Neural progenitor cell (in vitro differentiated cells): ENCODE measurements at regions not wholly inside any gene's neighbourhood (a gene's known extent, or its start where the extent isn't known, plus 50 kb on each side); places are given as distances from the start of the nearest gene placed in this dataset.

Experiments
- DNase-seq: peaks from one replicate; pipeline ENCODE4 v3.0.0-alpha.2; 2016; ENCODE audit warnings: low spot score
- H2AFZ ChIP-seq: fragments of 200-600 bp; sonication (generic); replicated peaks from 2 replicates; pipeline ENCODE4 v1.6.1; 2016; ENCODE audit warnings: antibody characterized with exemption
- H3F3A ChIP-seq: fragments of 200-600 bp; sonication (generic); 2 replicates; pipeline ENCODE4 v1.6.1; 2016; ENCODE audit warnings: antibody characterized with exemption, low read depth
- H3K27ac ChIP-seq: fragments of 200-600 bp; sonication (generic); 2 replicates; pipeline ENCODE4 v1.5.1; 2016; ENCODE audit warnings: mild to moderate bottlenecking
- H3K27me3 ChIP-seq: fragments of 200-600 bp; sonication (generic); 2 replicates; pipeline ENCODE4 v1.6.1; 2016; ENCODE audit warnings: mild to moderate bottlenecking, moderate library complexity
- H3K36me3 ChIP-seq: fragments of 200-600 bp; sonication (generic); 2 replicates; pipeline ENCODE4 v1.5.1; 2016
- H3K4me1 ChIP-seq: fragments of 200-600 bp; sonication (generic); 2 replicates; pipeline ENCODE4 v1.6.1; 2016; ENCODE audit warnings: mixed run types
- H3K4me2 ChIP-seq: fragments of 200-600 bp; sonication (generic); 2 replicates; pipeline ENCODE4 v1.6.1; 2016
- H3K4me3 ChIP-seq: fragments of 200-600 bp; sonication (generic); 2 replicates; pipeline ENCODE4 v1.5.1; 2016
- H3K79me2 ChIP-seq: fragments of 200-600 bp; sonication (generic); 2 replicates; pipeline ENCODE4 v1.6.1; 2016; ENCODE audit warnings: low read depth
- H3K9ac ChIP-seq: fragments of 200-600 bp; sonication (generic); 2 replicates; pipeline ENCODE4 v1.6.1; 2016
- H3K9me3 ChIP-seq: fragments of 200-600 bp; sonication (generic); 2 replicates; pipeline ENCODE4 v1.5.1; 2016; ENCODE audit warnings: low read depth
- H4K20me1 ChIP-seq: fragments of 200-600 bp; sonication (generic); 2 replicates; pipeline ENCODE4 v1.6.1; 2016; ENCODE audit warnings: low read depth
- H3K27ac Mint-ChIP-seq: 3 replicates; pipeline ENCODE4 v1.8.0; 2021; ENCODE audit warnings: mixed read lengths
- H3K27me3 Mint-ChIP-seq: 2 replicates; pipeline ENCODE4 v1.8.0; 2022; ENCODE audit warnings: low read depth, mild to moderate bottlenecking, inconsistent platforms, moderate library complexity, mixed read lengths; ENCODE audit not compliant: insufficient read depth
- H3K36me3 Mint-ChIP-seq: 3 replicates; pipeline ENCODE4 v1.8.0; 2021; ENCODE audit warnings: mixed read lengths
- H3K4me1 Mint-ChIP-seq: 3 replicates; pipeline ENCODE4 v1.8.0; 2021; ENCODE audit warnings: mixed read lengths
- H3K4me3 Mint-ChIP-seq: 3 replicates; pipeline ENCODE4 v1.8.0; 2021; ENCODE audit warnings: mild to moderate bottlenecking, moderate library complexity, mixed read lengths
- H3K9me3 Mint-ChIP-seq: 3 replicates; pipeline ENCODE4 v1.8.0; 2020; ENCODE audit warnings: mixed read lengths
- CTCF ChIP-seq: fragments of 200-600 bp; sonication (generic); IDR thresholded peaks from 2 replicates; pipeline ENCODE4 v1.5.1; 2017; ENCODE audit warnings: antibody characterized with exemption, mild to moderate bottlenecking
- EZH2 ChIP-seq: fragments of 200-600 bp; sonication (generic); IDR thresholded peaks from 2 replicates; pipeline ENCODE4 v1.6.1; 2017; ENCODE audit warnings: antibody characterized with exemption, mild to moderate bottlenecking, moderate library complexity
- EZH2phosphoT487 ChIP-seq: fragments of 200-600 bp; sonication (generic); IDR thresholded peaks from 2 replicates; pipeline ENCODE4 v1.6.1; 2017; ENCODE audit warnings: antibody characterized with exemption

DNA sequence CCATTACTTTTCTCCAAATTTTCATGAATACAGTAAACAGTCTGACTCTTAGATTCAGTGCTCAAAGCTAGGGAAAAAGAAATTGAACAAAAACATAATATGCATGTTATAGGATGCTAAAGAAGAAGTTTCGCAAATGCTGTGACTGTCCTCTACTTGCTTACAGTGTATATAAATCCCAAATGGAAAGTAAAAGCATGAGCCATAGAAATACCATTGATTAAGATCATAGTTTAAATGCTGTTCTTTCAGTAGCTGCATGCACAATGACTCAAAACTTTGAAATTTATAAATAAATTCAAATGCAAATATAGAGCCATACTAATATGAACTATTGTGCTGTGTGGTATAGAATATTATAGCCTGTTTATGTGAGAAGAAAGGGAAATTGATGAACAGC, 1113.9 kb upstream of the ACVR2A start:
- H3K4me1 Mint-ChIP-seq = no peaks in the 10 kb centered on the region
- no peaks in the 10 kb centered on the region for H3F3A ChIP-seq
- H3K27me3 Mint-ChIP-seq = no peaks in the 10 kb centered on the region
- H3K27me3 ChIP-seq = no peaks in the 10 kb centered on the region
- no peak overlapping the region for H3K9ac ChIP-seq
- H3K36me3 Mint-ChIP-seq = no peaks in the 10 kb centered on the region
- no peak overlapping the region for H3K4me2 ChIP-seq
- H3K9me3 Mint-ChIP-seq = no peaks in the 10 kb centered on the region
- no peak for DNase-seq
- no peak overlapping the region for H3K27ac ChIP-seq
- no peaks in the 10 kb centered on the region for H3K9me3 ChIP-seq
- no peaks in the 10 kb centered on the region for H3K4me1 ChIP-seq
- H3K4me3 ChIP-seq = no peak overlapping the region
- no peaks in the 10 kb centered on the region for H4K20me1 ChIP-seq
- no peaks in the 10 kb centered on the region for H3K79me2 ChIP-seq
- H3K4me3 Mint-ChIP-seq = no peak overlapping the region
- H3K27ac Mint-ChIP-seq = no peak overlapping the region
- H3K36me3 ChIP-seq = no peaks in the 10 kb centered on the region
- no peak overlapping the region for H2AFZ ChIP-seq
- no peak for TF ChIP-seq CTCF

DNA sequence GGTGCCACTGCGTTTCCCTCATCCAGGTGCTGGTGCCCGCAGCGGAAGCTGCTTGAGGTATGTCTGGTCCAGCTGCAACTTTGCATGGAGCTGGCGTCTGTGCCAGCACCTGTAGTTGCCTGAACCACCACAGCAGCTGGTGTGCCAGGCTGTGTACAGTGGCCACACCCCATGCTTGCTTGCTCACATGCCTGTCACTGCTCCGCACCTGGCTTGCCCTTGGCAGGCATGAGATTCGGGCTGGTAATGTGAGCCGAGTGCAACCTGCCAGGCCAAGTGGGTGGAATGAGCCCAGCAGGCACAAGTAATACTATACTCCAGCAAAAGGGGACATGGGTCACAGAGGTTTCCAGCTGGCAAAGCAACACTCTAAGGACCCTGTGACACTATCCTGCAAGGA, 1123.3 kb upstream of the ACVR2A start:
- Histone ChIP-seq H3K79me2 (no peaks in the 10 kb centered on the region), H3F3A (no peaks in the 10 kb centered on the region), H3K4me2 (no peak overlapping the region), H3K9me3 (no peaks in the 10 kb centered on the region), H3K9ac (no peak overlapping the region), H2AFZ (no peak overlapping the region), H3K27me3 (no peaks in the 10 kb centered on the region), H3K36me3 (no peaks in the 10 kb centered on the region), H3K4me1 (no peaks in the 10 kb centered on the region), H4K20me1 (no peaks in the 10 kb centered on the region), H3K27ac (no peak overlapping the region), H3K4me3 (no peak overlapping the region)
- no peak overlapping the region for H3K27ac Mint-ChIP-seq
- H3K9me3 Mint-ChIP-seq = peaks cover 10% of the 10 kb centered on the region
- H3K36me3 Mint-ChIP-seq = no peaks in the 10 kb centered on the region
- no peaks in the 10 kb centered on the region for H3K4me1 Mint-ChIP-seq
- H3K27me3 Mint-ChIP-seq = peaks cover 2% of the 10 kb centered on the region
- no peak for DNase-seq
- no peak for TF ChIP-seq EZH2phosphoT487
- no peak for TF ChIP-seq CTCF
- no peak for TF ChIP-seq EZH2
- no peak overlapping the region for H3K4me3 Mint-ChIP-seq

GRCh38 chr2:146720170-146720569, 1124.7 kb upstream of the ACVR2A start:
- Histone ChIP-seq H4K20me1 (no peaks in the 10 kb centered on the region), H3K4me3 (no peak overlapping the region), H3K27ac (no peak overlapping the region), H3K9ac (no peak overlapping the region), H3K4me1 (no peaks in the 10 kb centered on the region), H3K4me2 (no peak overlapping the region), H3F3A (no peaks in the 10 kb centered on the region), H3K36me3 (no peaks in the 10 kb centered on the region), H3K9me3 (no peaks in the 10 kb centered on the region), H3K79me2 (no peaks in the 10 kb centered on the region), H2AFZ (no peak overlapping the region), H3K27me3 (no peaks in the 10 kb centered on the region)
- H3K27me3 Mint-ChIP-seq = peaks cover 2% of the 10 kb centered on the region
- peaks cover 10% of the 10 kb centered on the region for H3K9me3 Mint-ChIP-seq
- no peak for DNase-seq
- no peaks in the 10 kb centered on the region for H3K36me3 Mint-ChIP-seq
- no peak overlapping the region for H3K4me3 Mint-ChIP-seq
- TF ChIP-seq EZH2 (no peak), EZH2phosphoT487 (no peak), CTCF (no peak)
- no peak overlapping the region for H3K27ac Mint-ChIP-seq
- H3K4me1 Mint-ChIP-seq = no peaks in the 10 kb centered on the region

DNA sequence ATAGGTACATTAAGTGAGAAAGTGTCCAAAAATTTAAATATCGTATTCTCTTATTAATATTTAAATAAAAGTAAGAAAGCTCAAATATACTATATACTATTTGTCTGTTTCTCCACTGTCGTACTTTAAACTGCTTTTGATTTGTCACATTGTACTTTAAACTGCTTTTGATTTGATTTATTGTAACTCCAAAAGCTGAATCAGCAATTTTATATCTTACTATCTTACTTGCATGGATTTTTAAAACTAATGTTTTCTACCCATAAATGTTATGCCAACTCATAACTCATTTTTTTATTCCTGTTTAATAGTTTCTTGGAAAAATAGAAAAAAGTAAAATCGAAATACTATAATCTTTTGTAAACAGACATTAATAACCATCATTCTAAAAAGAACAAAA, 1128.2 kb upstream of the ACVR2A start:
- H3F3A ChIP-seq = no peaks in the 10 kb centered on the region
- H3K9me3 ChIP-seq = no peaks in the 10 kb centered on the region
- H3K36me3 ChIP-seq = no peaks in the 10 kb centered on the region
- H4K20me1 ChIP-seq = no peaks in the 10 kb centered on the region
- H3K27me3 ChIP-seq = no peaks in the 10 kb centered on the region
- no peak overlapping the region for H3K4me3 ChIP-seq
- H3K27ac ChIP-seq = no peak overlapping the region
- Mint-ChIP-seq H3K4me3 (no peak overlapping the region), H3K27ac (no peak overlapping the region), H3K4me1 (no peaks in the 10 kb centered on the region), H3K27me3 (peaks cover 2% of the 10 kb centered on the region), H3K36me3 (no peaks in the 10 kb centered on the region), H3K9me3 (peaks cover 6% of the 10 kb centered on the region)
- no peaks in the 10 kb centered on the region for H3K4me1 ChIP-seq
- H3K4me2 ChIP-seq = no peak overlapping the region
- no peak for TF ChIP-seq EZH2
- no peak for TF ChIP-seq EZH2phosphoT487
- no peak for TF ChIP-seq CTCF
- H3K79me2 ChIP-seq = no peaks in the 10 kb centered on the region
- H2AFZ ChIP-seq = no peak overlapping the region
- DNase-seq = no peak
- H3K9ac ChIP-seq = no peak overlapping the region
